Esophagus squamous epithelium (tissue), 4 donors: ENCODE measurements at regions not wholly inside any gene's neighbourhood (a gene's known extent, or its start where the extent isn't known, plus 50 kb on each side); places are given as distances from the start of the nearest gene placed in this dataset.

Experiments used
- CTCF ChIP-seq, 6 experiments: fragments of 450-650 bp in 4 of 6; fragments of 200-600 bp in 2 of 6; sonication (generic) in 2 of 6; IDR thresholded peaks; one replicate each; pipeline ENCODE4 v1.5.1; 2016 to 2019; ENCODE audit warnings: antibody characterized with exemption in 6 of 6, mild to moderate bottlenecking in 4 of 6, moderate library complexity in 4 of 6
- POLR2A ChIP-seq, 4 donors: fragments of 450-650 bp; IDR thresholded peaks; one replicate each; pipeline ENCODE4 v1.6.1; 2017; ENCODE audit warnings: antibody characterized with exemption in 4 of 4, mild to moderate bottlenecking in 4 of 4, moderate library complexity in 3 of 4

- TF ChIP-seq CTCF (IDR thresholded peaks at IDR 0.05) = no peak
- TF ChIP-seq POLR2A (IDR thresholded peaks at IDR 0.05) = no peak
These were observed 945.5 kb downstream of the SORCS3 start for GRCh38 chr10:105586451-105587098.
